ENCODE measurements at regions not wholly inside any gene's neighbourhood (a gene's known extent, or its start where the extent isn't known, plus 50 kb on each side); places are given as distances from the start of the nearest gene placed in this dataset.
"Not testable (repeated sequence)": the region's sequence is repeated elsewhere in the genome, so short reads cannot be mapped to it uniquely, and the experiment has no call there.

GRCh38 chrX:77167993-77168392 lies 279.2 kb upstream of the FGF16 start:
- no peak for DNase-seq

DNA sequence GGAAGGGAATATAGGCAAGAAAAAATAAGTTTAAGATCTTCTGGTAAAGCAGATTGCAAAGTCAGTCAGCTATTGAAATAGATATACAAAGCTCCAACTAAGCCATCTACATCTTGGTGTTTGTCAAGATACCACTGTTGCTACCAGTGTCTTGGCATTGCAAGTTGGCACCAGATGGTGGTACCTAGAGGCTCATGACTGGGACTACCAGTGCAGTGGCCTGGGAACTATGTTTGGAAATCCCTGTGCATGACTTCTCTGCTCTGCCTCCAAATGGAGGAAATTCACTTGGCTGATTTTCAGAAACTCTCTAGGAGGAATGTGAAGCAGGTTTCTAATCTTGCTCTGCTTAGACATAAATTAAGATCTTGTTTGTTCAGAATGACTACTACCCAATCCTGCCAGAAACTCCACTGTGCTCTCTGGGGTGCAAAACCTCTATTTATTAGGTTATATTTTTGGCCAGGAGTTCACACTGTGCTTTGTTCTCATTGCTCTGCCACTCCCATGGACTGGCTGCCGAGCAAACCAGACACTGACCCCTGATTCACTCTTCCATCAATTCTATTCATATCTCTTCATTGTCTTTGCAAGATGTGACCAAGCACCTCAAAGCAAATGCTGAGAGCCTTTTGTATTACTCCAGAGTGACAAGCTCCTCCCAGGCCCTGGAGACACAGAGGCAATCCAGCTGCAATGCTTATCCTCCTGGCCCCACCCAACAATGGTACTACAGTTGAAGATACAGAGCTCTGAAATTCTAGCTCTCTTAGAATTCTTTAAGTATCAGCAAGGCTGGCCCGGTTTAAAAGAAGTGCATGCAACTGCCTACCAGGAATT lies 272.3 kb upstream of the FGF16 start:
- DNase-seq: no peak

DNA sequence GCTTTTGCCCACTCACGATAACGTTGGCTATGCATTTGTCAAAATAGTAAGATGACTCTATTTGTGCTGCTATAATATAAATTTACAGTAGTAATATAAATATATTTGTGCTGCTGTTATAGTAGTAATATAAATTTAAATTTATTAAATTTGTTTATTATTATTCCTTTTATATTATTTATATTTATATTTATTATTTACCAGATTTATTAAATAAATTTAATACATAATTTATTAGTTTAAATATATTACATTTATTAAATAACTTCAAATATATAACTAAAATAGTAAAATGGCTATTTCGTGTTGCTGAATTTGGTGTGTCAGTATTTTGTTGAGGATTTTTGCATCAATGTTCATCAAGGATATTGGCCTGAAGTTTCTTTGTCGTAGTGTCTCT lies 246.5 kb upstream of the FGF16 start:
- DNase-seq: no peak

GRCh38 chrX:77223046-77223445 lies 224.1 kb upstream of the FGF16 start:
- DNase-seq: no peak

GRCh38 chrX:77264490-77264889 lies 182.7 kb upstream of the FGF16 start:
- no peak for DNase-seq

DNA sequence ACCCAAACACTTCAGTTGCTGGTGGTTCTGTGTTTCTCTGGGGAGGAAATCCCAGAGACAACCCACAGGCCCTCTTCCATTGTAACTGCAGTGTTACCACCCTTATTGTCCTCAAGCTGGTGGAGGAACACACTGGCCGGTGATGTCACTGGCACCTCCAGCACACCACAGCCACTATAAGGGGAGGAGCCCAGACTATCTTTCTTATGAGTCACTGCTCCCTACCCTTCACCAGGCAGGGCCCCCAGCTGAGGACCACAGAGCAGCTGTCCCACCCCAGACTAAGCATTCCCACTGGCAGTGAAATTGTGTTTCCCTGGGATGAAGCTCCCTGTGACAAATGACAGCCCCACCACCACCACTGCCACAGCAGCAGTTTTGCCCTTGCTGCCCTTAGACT lies 171.8 kb upstream of the FGF16 start:
- DNase-seq: no peak

GRCh38 chrX:77276742-77277141 lies 170.4 kb upstream of the FGF16 start:
- DNase-seq: no peak

DNA sequence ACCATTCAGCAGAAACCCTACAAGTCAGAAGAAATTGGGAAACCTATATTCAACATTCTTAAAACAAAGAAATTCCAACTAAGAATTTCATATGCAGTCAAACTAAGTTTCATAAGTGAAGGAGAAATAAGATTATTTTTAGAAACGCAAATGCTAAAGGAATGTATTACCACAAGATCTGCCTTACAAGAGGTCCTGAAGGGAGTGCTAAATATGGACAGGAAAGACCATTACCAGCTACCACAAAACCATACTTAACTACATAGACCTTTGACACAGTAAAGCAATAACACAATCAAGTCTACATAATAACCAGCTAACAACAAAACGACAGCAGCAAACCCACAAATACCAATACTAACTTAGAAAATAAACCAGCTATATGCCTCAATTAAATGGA lies 169.3 kb upstream of the FGF16 start:
- DNase-seq: no peak

DNA sequence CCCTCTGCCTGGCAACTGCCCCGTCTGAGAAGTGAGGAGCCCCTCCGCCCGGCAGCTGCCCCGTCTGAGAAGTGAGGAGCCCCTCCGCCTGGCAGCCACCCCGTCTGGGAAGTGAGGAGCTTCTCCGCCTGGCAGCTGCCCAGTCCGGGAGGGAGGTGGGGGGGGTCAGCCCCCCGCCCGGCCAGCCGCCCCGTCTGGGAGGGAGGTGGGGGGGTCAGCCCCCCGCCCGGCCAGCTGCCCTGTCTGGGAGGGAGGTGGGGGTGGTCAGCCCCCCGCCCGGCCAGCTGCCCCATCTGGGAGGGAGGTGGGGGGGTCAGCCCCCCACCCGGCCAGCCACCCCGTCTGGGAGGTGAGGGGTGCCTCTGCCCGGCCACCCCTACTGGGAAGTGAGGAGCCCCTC lies 167.8 kb upstream of the FGF16 start:
- DNase-seq: not testable (repeated sequence)

DNA sequence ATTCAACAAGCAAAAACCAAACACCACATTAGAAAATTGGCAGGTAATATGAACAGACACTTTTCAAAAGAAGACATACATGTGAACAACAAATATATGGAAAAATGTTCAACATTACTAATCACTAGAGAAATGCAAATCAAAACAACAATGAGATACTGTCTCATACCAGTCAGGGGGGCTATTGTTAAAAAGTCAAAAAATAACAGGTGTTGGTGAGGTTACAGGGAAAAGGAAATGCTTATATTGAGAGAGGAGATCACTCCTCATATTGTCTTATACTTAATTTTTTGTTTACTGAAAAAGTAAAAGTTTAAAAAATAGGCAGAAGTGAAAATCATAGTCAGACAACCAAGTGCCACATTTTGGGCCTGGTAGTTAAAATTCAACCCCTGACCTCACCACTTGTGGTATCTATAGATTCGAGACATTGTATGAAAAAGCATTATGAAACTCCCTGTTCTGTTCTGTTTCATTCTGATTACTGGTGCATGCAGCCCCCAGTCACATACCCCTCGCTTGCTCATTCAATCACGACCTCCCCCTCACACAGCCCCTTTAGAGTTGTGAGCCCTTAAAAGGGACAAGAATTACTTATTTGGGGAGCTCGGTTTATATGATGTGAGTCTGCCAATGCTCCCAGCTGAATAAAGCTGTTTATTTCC lies 153.7 kb upstream of the FGF16 start:
- DNase-seq: no peak

GRCh38 chrX:77298296-77298695 lies 148.9 kb upstream of the FGF16 start:
- DNase-seq: no peak

DNA sequence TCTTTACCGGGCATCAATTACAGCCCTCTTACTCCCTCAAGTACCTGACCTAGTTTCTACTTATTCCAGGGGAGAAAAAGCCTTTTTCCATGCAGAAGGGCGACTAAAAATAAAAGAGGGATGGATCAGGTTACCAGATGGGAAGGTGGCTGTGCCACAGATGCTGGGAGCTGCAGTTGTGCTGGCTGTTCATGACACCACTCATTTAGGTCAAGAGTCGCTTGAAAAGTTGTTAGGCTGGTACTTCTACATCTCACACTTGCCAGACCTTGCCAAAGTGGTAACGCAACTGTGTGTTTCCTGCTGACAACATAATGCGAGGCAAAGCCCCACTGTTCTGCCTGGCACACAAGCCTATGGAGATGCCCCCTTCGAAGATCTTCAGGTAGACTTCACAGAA lies 148.4 kb upstream of the FGF16 start:
- no peak for DNase-seq

- no peak for DNase-seq
These were observed 147.6 kb upstream of the FGF16 start for GRCh38 chrX:77299549-77299948.

GRCh38 chrX:77342004-77342403 lies 105.2 kb upstream of the FGF16 start:
- no peak for DNase-seq

DNA sequence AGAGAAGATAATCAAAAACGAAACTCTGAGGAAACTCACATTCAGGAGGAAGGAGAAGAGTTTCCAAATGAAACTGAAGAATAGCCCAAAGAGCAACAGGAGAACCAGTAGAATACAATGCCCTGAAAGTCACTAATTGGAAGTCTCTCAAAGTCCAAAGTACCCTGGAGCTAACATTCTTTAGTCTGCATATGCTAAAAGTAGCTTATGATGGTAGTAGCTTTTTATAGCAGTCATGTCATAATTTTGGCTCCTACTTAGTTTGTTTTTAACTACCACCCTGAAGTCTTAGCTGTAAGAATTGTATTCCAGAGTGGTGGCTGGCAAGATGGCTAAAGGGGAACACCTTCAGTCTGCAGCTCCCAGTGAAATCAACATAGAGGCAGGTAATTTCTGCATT lies 100.3 kb upstream of the FGF16 start:
- DNase-seq: no peak

DNA sequence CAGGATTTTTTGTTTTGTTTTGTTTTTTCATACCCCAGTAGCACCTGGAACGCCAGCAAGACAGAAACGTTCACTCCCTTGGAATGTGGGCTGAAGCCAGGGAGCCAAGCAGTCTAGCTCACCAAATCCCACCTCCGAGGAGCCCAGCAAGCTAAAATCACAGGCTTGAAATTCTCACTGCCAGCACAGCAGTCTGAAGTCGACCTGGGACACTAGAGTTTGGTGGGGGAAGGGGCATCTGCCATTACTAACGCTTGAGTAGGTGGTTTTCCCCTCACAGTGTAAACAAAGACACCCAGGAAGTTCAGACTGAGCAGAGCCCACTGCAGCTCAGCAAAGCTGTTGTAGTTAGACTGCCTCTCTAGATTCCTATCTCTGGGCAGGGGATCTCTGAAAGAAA lies 99.6 kb upstream of the FGF16 start:
- no peak for DNase-seq

GRCh38 chrX:77389891-77390290 lies 57.3 kb upstream of the FGF16 start:
- DNase-seq: no peak

GRCh38 chrX:77390365-77390764 lies 56.8 kb upstream of the FGF16 start:
- DNase-seq: not testable (repeated sequence)

DNA sequence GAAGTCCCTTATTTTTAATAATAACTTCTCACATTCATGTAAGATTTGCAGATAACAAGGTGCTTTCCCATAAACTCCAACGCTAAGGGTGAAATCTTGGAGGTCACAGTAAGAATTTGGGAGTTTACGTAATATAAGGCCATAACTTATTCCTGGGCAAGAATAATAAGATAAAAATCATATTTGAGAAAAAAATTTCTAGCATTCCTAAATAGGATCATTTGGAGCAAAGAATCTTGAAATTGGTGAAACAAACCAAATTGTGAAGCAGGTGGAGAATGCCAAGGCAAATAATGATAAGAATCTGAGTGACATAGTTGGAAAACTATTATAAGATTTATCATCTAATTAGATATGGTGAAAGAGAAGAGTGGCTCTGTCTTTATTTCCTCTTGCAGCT lies 50.4 kb upstream of the FGF16 start:
- no peak for DNase-seq
